ENCODE measurements at regions not wholly inside any gene's neighbourhood (a gene's known extent, or its start where the extent isn't known, plus 50 kb on each side); places are given as distances from the start of the nearest gene placed in this dataset.

DNA sequence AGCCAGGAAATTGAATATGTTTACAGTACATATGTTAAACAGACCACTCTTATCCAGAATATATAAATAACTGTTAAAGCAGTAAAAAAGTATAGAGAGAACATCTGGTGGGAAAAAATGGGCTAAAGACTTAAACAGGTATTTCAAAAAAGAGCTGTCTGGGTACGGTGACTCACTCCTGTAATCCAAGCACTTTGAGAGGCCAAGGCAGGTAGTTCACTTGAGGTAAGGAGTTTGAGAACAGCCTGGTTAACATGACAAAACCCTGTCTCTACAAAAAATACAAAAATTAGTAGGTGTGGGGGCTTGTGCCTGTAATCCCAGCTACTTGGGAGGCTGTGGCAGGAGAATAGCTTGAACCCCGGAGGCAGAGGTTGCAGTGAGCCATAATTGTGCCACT, 171.4 kb upstream of the FSIP2 start:
- TF ChIP-seq POLR2A (IDR thresholded peaks at IDR 0.05) (no peak), POLR2AphosphoS5 (IDR thresholded peaks at IDR 0.05) (no peak)
- TF ChIP-seq, protein P1, sequence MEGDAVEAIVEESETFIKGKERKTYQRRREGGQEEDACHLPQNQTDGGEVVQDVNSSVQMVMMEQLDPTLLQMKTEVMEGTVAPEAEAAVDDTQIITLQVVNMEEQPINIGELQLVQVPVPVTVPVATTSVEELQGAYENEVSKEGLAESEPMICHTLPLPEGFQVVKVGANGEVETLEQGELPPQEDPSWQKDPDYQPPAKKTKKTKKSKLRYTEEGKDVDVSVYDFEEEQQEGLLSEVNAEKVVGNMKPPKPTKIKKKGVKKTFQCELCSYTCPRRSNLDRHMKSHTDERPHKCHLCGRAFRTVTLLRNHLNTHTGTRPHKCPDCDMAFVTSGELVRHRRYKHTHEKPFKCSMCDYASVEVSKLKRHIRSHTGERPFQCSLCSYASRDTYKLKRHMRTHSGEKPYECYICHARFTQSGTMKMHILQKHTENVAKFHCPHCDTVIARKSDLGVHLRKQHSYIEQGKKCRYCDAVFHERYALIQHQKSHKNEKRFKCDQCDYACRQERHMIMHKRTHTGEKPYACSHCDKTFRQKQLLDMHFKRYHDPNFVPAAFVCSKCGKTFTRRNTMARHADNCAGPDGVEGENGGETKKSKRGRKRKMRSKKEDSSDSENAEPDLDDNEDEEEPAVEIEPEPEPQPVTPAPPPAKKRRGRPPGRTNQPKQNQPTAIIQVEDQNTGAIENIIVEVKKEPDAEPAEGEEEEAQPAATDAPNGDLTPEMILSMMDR (IDR thresholded peaks at IDR 0.05): no peak
